ENCODE measurements at regions not wholly inside any gene's neighbourhood (a gene's known extent, or its start where the extent isn't known, plus 50 kb on each side); places are given as distances from the start of the nearest gene placed in this dataset.
"Not testable (repeated sequence)": the region's sequence is repeated elsewhere in the genome, so short reads cannot be mapped to it uniquely, and the experiment has no call there.

- DNase-seq (ENCODE audit: low read depth in 3 of 3): not testable (repeated sequence)
Observed at GRCh38 chrX:40788698-40789097, 53.4 kb upstream of the MED14 start.

- DNase-seq (ENCODE audit: low read depth in 3 of 3): no peak
Observed at GRCh38 chrX:40792433-40792832, 57.1 kb upstream of the MED14 start.

- DNase-seq (ENCODE audit: low read depth in 3 of 3): not testable (repeated sequence)
Observed at GRCh38 chrX:40794829-40795130, 59.4 kb upstream of the MED14 start.

GRCh38 chrX:40799745-40800144, 64.4 kb upstream of the MED14 start:
- DNase-seq (ENCODE audit: low read depth in 3 of 3): not testable (repeated sequence)

GRCh38 chrX:40805404-40805803, 70.1 kb upstream of the MED14 start:
- DNase-seq (ENCODE audit: low read depth in 3 of 3): no peak

GRCh38 chrX:40806513-40807220, 71.3 kb upstream of the MED14 start:
- DNase-seq (ENCODE audit: low read depth in 3 of 3): no peak

- no peak for DNase-seq (ENCODE audit: low read depth in 3 of 3)
Observed at GRCh38 chrX:40807384-40807783, 72.0 kb upstream of the MED14 start.

GRCh38 chrX:40808203-40808602, 72.9 kb upstream of the MED14 start:
- DNase-seq (ENCODE audit: low read depth in 3 of 3): no peak

- DNase-seq (ENCODE audit: low read depth in 3 of 3): no peak
Observed at GRCh38 chrX:40809210-40809609, 73.9 kb upstream of the MED14 start.

GRCh38 chrX:40815045-40815444, 79.7 kb upstream of the MED14 start:
- not testable (repeated sequence) for DNase-seq (ENCODE audit: low read depth in 3 of 3)

- DNase-seq (ENCODE audit: low read depth in 3 of 3): no peak
Observed at GRCh38 chrX:40816906-40817305, 81.6 kb upstream of the MED14 start.

- DNase-seq (ENCODE audit: low read depth in 3 of 3): no peak
Observed at GRCh38 chrX:40818236-40818635, 82.9 kb upstream of the MED14 start.

GRCh38 chrX:40821780-40822179, 86.4 kb upstream of the MED14 start:
- DNase-seq (ENCODE audit: low read depth in 3 of 3): no peak

GRCh38 chrX:40827331-40827730, 92.0 kb upstream of the MED14 start:
- no peak for DNase-seq (ENCODE audit: low read depth in 3 of 3)

- DNase-seq (ENCODE audit: low read depth in 3 of 3): no peak
Observed at GRCh38 chrX:40831750-40832149, 96.4 kb upstream of the MED14 start.

GRCh38 chrX:40832723-40833122, 97.4 kb upstream of the MED14 start:
- DNase-seq (ENCODE audit: low read depth in 3 of 3): no peak

GRCh38 chrX:40834225-40834624, 98.9 kb upstream of the MED14 start:
- no peak for DNase-seq (ENCODE audit: low read depth in 3 of 3)

- DNase-seq (ENCODE audit: low read depth in 3 of 3): no peak
Observed at GRCh38 chrX:40835526-40835925, 100.2 kb upstream of the MED14 start.

- DNase-seq (ENCODE audit: low read depth in 3 of 3): no peak
Observed at GRCh38 chrX:40843643-40844042, 108.3 kb upstream of the MED14 start.

- no peak for DNase-seq (ENCODE audit: low read depth in 3 of 3)
Observed at GRCh38 chrX:40844471-40844870, 109.1 kb upstream of the MED14 start.

GRCh38 chrX:40845331-40845911, 110.1 kb upstream of the MED14 start:
- DNase-seq (ENCODE audit: low read depth in 3 of 3): no peak

- no peak for DNase-seq (ENCODE audit: low read depth in 3 of 3)
Observed at GRCh38 chrX:40849906-40850823, 114.8 kb upstream of the MED14 start.

- no peak for DNase-seq (ENCODE audit: low read depth in 3 of 3)
Observed at GRCh38 chrX:40852586-40852985, 117.2 kb upstream of the MED14 start.
